ENCODE measurements at regions not wholly inside any gene's neighbourhood (a gene's known extent, or its start where the extent isn't known, plus 50 kb on each side); places are given as distances from the start of the nearest gene placed in this dataset.

DNA sequence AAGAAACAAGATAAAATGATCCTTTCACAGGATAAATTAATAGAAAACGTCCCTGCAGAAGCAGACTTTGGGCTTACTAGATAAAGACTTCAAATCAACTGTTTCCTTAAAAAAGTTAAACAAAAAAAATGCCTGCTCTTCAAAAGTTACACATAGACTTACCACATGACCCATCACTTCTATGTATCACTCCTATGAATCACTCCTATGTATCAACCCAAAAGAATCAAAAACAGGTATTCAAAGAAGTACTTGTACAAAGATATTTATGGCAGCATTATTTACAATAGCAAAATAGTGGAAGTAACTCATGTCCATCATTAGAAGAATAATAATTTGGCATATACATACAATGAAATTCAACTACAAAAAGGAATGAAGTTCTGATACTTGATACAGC is 56.3 kb upstream of the PRDM9 start:
- H3K4me3 ChIP-seq (ENCODE audit: low read depth, poor library complexity, severe bottlenecking), result no peak overlapping the region
- DNase-seq (ENCODE audit: low spot score in 2 of 2), result no peak
- TF ChIP-seq, protein P1, sequence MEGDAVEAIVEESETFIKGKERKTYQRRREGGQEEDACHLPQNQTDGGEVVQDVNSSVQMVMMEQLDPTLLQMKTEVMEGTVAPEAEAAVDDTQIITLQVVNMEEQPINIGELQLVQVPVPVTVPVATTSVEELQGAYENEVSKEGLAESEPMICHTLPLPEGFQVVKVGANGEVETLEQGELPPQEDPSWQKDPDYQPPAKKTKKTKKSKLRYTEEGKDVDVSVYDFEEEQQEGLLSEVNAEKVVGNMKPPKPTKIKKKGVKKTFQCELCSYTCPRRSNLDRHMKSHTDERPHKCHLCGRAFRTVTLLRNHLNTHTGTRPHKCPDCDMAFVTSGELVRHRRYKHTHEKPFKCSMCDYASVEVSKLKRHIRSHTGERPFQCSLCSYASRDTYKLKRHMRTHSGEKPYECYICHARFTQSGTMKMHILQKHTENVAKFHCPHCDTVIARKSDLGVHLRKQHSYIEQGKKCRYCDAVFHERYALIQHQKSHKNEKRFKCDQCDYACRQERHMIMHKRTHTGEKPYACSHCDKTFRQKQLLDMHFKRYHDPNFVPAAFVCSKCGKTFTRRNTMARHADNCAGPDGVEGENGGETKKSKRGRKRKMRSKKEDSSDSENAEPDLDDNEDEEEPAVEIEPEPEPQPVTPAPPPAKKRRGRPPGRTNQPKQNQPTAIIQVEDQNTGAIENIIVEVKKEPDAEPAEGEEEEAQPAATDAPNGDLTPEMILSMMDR (IDR thresholded peaks at IDR 0.05), result no peak
- TF ChIP-seq POLR2A (IDR thresholded peaks at IDR 0.05), result no peak
- intact Hi-C loops (cut with DNase I; ENCODE audit: low total_unique reads), result loop anchor here (1.0 kb wide), 1 partner anchor 36 kb away; no protein-coding TSS in a partner anchor
- WGBS, 2 donors, result 48 to 60% methylated on average over 1 of the region's 1 CpG

DNA sequence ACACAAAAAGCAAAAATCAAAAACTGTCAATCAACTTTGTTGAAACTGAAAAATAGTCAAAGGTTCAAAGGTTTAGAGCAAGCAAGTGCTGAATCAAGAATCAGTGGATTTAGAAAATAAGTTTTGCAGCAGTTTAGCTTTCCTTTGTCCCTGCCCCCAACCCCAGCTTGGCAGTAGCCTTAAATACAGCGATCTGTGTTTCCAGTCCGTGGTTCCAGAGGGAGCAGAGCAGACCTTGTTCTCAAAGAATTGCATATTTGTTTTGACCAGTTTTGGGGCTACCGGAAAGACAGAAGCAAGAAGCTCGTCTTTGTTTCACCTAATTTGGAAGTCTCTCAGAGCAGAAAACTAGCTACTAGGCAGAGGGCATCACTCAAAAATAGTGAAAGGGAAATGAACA is 57.2 kb upstream of the PRDM9 start:
- DNase-seq (ENCODE audit: low spot score in 2 of 2), result no peak
- WGBS, 2 donors, result 50 to 55% methylated on average over 4 of the region's 4 CpGs

GRCh38 chr5:23448627-23449026 is 58.8 kb upstream of the PRDM9 start:
- intact Hi-C loops (cut with DNase I; ENCODE audit: low total_unique reads), result no loop called here

More for the DNA sequence above, 57.2 kb upstream of the PRDM9 start:
- H3K4me3 ChIP-seq (ENCODE audit: low read depth, poor library complexity, severe bottlenecking), result no peak overlapping the region
- TF ChIP-seq, protein P1 (IDR thresholded peaks at IDR 0.05), result no peak
- no peak for TF ChIP-seq POLR2A (IDR thresholded peaks at IDR 0.05)
- intact Hi-C loops (cut with DNase I; ENCODE audit: low total_unique reads), result no loop called here

GRCh38 chr5:23446424-23446823 is 61.0 kb upstream of the PRDM9 start:
- 37 to 52% methylated on average over 6 of the region's 6 CpGs for WGBS, 2 donors
- no peak for TF ChIP-seq POLR2A (IDR thresholded peaks at IDR 0.05)
- TF ChIP-seq, protein P1 (IDR thresholded peaks at IDR 0.05), result no peak
- no peak overlapping the region for H3K4me3 ChIP-seq (ENCODE audit: low read depth, poor library complexity, severe bottlenecking)
- intact Hi-C loops (cut with DNase I; ENCODE audit: low total_unique reads), result no loop called here
- no peak for DNase-seq (ENCODE audit: low spot score in 2 of 2)

More at GRCh38 chr5:23448627-23449026, 58.8 kb upstream of the PRDM9 start:
- no peak for TF ChIP-seq POLR2A (IDR thresholded peaks at IDR 0.05)
- TF ChIP-seq, protein P1 (IDR thresholded peaks at IDR 0.05), result no peak
- DNase-seq (ENCODE audit: low spot score in 2 of 2), result no peak
- no peak overlapping the region for H3K4me3 ChIP-seq (ENCODE audit: low read depth, poor library complexity, severe bottlenecking)

DNA sequence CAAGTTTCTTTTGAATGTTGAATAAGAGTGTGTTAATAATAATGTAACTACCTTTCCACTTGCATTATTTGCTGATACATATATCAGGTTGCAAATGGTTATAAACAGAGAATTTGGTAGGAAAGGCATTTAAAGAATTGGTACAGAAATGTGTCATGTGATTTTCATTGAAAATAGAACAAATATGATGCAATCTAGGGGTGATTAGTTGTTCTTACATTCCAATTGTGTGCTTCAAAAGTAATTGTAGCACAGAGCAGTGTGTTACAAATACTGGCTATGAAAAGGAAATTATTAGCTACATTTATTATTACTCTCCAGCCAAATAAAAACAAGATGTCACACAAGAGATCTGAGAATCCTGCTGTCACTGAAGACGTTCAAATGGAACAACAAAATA is 61.8 kb upstream of the PRDM9 start:
- DNase-seq (ENCODE audit: low spot score in 2 of 2), result no peak

DNA sequence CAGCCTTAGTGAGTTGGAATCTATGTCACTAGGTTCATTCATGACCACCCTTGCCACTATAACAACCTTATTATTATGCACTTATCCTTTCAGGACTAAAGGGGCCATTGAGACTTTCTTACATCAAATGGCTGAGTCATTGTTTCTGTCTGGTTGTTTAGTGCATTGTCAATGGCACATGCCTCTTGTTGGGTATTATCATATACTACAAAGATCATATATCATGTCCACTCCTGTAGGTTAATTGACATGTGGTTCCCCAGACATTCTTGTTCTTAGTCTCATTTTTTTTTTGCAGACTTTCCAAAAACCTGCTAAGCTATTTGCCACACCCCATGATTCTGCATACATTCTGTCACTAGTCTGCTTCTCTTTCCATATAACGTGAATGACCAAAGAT is 66.7 kb upstream of the PRDM9 start:
- 84 to 88% methylated on average over 1 of the region's 1 CpG for WGBS, 2 donors

More for the DNA sequence above, 61.8 kb upstream of the PRDM9 start:
- intact Hi-C loops (cut with DNase I; ENCODE audit: low total_unique reads), result no loop called here
- no peak overlapping the region for H3K4me3 ChIP-seq (ENCODE audit: low read depth, poor library complexity, severe bottlenecking)
- WGBS, 2 donors, result 30 to 45% methylated on average over 1 of the region's 1 CpG
- no peak for TF ChIP-seq POLR2A (IDR thresholded peaks at IDR 0.05)
- TF ChIP-seq, protein P1 (IDR thresholded peaks at IDR 0.05), result no peak

More for the DNA sequence above, 66.7 kb upstream of the PRDM9 start:
- H3K4me3 ChIP-seq (ENCODE audit: low read depth, poor library complexity, severe bottlenecking), result no peak overlapping the region
- intact Hi-C loops (cut with DNase I; ENCODE audit: low total_unique reads), result no loop called here
- DNase-seq (ENCODE audit: low spot score in 2 of 2), result no peak
- no peak for TF ChIP-seq POLR2A (IDR thresholded peaks at IDR 0.05)
- TF ChIP-seq, protein P1 (IDR thresholded peaks at IDR 0.05), result no peak
